Neural progenitor cell (in vitro differentiated cells): ENCODE measurements at regions not wholly inside any gene's neighbourhood (a gene's known extent, or its start where the extent isn't known, plus 50 kb on each side); places are given as distances from the start of the nearest gene placed in this dataset.

ENCODE experiments used
- EZH2 ChIP-seq: fragments of 200-600 bp; sonication (generic); IDR thresholded peaks from 2 replicates; pipeline ENCODE4 v1.6.1; 2017; ENCODE audit warnings: antibody characterized with exemption, mild to moderate bottlenecking, moderate library complexity
- EZH2phosphoT487 ChIP-seq: fragments of 200-600 bp; sonication (generic); IDR thresholded peaks from 2 replicates; pipeline ENCODE4 v1.6.1; 2017; ENCODE audit warnings: antibody characterized with exemption
- TF ChIP-seq, protein P1 (sequence below): fragments of 200-600 bp; sonication (generic); IDR thresholded peaks from 2 replicates; pipeline ENCODE4 v1.5.1; 2017; ENCODE audit warnings: antibody characterized with exemption, mild to moderate bottlenecking

DNA sequence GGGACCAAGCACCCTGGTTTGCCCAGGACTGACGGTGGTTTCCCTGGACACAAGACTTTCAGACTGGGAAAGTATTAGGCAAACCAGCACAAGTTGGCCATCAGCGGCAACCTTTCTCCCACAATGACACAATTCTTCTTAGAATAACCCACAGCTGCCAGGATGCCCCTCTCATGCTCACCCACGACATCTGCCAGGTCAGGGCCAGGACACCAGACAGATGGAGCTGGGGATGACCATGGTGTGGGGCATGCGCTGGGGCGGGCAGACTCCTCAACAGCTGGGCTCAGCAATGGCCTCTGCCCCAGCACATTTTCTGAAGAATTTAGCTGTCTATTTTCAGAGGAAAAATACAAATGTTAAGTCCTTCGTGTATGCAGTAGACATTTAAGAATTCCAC, 226.4 kb downstream of the FNDC1 start:
- TF ChIP-seq EZH2phosphoT487 (no peak), EZH2 (no peak)
- TF ChIP-seq, protein P1, sequence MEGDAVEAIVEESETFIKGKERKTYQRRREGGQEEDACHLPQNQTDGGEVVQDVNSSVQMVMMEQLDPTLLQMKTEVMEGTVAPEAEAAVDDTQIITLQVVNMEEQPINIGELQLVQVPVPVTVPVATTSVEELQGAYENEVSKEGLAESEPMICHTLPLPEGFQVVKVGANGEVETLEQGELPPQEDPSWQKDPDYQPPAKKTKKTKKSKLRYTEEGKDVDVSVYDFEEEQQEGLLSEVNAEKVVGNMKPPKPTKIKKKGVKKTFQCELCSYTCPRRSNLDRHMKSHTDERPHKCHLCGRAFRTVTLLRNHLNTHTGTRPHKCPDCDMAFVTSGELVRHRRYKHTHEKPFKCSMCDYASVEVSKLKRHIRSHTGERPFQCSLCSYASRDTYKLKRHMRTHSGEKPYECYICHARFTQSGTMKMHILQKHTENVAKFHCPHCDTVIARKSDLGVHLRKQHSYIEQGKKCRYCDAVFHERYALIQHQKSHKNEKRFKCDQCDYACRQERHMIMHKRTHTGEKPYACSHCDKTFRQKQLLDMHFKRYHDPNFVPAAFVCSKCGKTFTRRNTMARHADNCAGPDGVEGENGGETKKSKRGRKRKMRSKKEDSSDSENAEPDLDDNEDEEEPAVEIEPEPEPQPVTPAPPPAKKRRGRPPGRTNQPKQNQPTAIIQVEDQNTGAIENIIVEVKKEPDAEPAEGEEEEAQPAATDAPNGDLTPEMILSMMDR: no peak
